Liver (tissue), 3 donors: ENCODE measurements at regions not wholly inside any gene's neighbourhood (a gene's known extent, or its start where the extent isn't known, plus 50 kb on each side); places are given as distances from the start of the nearest gene placed in this dataset.

Source experiments
- ATF3 ChIP-seq: IDR thresholded peaks from 2 replicates; pipeline ENCODE4 v1.6.1; 2016; ENCODE audit warnings: antibody characterized with exemption
- CTCF ChIP-seq: fragments of 150-350 bp; IDR thresholded peaks from 2 replicates; pipeline ENCODE4 v1.5.1; 2017; ENCODE audit warnings: improper control_type of control experiment, low read depth, low read length; ENCODE audit not compliant: missing input control
- FOXA1 ChIP-seq: IDR thresholded peaks from 2 replicates; pipeline ENCODE4 v1.6.1; 2016; ENCODE audit warnings: antibody characterized with exemption
- FOXA2 ChIP-seq: IDR thresholded peaks from 2 replicates; pipeline ENCODE4 v1.6.1; 2016; ENCODE audit warnings: antibody characterized with exemption
- TF ChIP-seq, protein P1 (sequence below): IDR thresholded peaks from 2 replicates; pipeline ENCODE4 v1.6.1; 2016; ENCODE audit warnings: antibody characterized with exemption, mild to moderate bottlenecking
- donor health status: healthy.
- donor health status: healthy.

DNA sequence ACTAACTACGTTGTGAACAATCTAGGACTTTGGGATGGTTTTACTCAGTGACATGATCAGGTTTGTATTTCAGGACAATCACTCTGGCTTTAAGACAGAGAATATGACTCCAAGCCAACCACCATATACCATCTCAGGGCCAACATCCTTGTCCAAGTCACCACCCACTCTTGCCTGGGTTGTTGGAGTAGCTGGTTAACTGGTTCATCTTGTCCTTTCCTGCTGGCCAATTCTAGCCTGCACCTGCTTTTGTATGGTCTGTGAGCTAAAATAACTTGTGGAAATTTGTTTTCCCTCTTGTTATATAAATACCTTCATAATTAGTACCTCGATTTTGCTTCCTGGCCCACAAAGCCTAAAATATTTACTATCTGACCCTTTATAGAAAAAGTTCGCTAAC lies 306.8 kb upstream of the STT3B start:
- TF ChIP-seq CTCF (no peak), FOXA2 (no peak), ATF3 (no peak), FOXA1 (no peak)
- TF ChIP-seq, protein P1, sequence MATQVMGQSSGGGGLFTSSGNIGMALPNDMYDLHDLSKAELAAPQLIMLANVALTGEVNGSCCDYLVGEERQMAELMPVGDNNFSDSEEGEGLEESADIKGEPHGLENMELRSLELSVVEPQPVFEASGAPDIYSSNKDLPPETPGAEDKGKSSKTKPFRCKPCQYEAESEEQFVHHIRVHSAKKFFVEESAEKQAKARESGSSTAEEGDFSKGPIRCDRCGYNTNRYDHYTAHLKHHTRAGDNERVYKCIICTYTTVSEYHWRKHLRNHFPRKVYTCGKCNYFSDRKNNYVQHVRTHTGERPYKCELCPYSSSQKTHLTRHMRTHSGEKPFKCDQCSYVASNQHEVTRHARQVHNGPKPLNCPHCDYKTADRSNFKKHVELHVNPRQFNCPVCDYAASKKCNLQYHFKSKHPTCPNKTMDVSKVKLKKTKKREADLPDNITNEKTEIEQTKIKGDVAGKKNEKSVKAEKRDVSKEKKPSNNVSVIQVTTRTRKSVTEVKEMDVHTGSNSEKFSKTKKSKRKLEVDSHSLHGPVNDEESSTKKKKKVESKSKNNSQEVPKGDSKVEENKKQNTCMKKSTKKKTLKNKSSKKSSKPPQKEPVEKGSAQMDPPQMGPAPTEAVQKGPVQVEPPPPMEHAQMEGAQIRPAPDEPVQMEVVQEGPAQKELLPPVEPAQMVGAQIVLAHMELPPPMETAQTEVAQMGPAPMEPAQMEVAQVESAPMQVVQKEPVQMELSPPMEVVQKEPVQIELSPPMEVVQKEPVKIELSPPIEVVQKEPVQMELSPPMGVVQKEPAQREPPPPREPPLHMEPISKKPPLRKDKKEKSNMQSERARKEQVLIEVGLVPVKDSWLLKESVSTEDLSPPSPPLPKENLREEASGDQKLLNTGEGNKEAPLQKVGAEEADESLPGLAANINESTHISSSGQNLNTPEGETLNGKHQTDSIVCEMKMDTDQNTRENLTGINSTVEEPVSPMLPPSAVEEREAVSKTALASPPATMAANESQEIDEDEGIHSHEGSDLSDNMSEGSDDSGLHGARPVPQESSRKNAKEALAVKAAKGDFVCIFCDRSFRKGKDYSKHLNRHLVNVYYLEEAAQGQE = no peak
